Natural killer cell (primary cell): ENCODE measurements at regions not wholly inside any gene's neighbourhood (a gene's known extent, or its start where the extent isn't known, plus 50 kb on each side); places are given as distances from the start of the nearest gene placed in this dataset.
A peak's percentile ranks its signal among the peaks of the same experiment; 100 is the strongest.

Source experiments
- ATAC-seq, 3 donors: fragments of 150-1000 bp in 2 of 3; fragments of 200-7000 bp in 1 of 3; cut with Tn5 transposase; 1 replicate in 1 of 3; 2 replicates in 2 of 3; pipeline ENCODE4 v1.10.0; 2021; ENCODE audit warnings: mild to moderate bottlenecking in 2 of 3, moderate library complexity in 2 of 3
- DNase-seq, 2 donors: peaks; one replicate each; pipeline versions ENCODE4 v3.0.0 to v3.0.0-alpha.2; 2013 to 2021; ENCODE audit warnings: mixed read lengths in 1 of 2
- H3K27ac ChIP-seq: one replicate; pipeline ENCODE4 v1.5.1; 2013; ENCODE audit warnings: mild to moderate bottlenecking, low read length
- H3K27me3 ChIP-seq: one replicate; pipeline ENCODE4 v1.6.1; 2013; ENCODE audit warnings: low read length; ENCODE audit not compliant: control insufficient read depth, insufficient read depth
- H3K36me3 ChIP-seq: one replicate; pipeline ENCODE4 v1.6.1; 2013; ENCODE audit warnings: low read length; ENCODE audit not compliant: control insufficient read depth, insufficient read depth
- H3K4me1 ChIP-seq: one replicate; pipeline ENCODE4 v1.6.1; 2013; ENCODE audit warnings: low read length; ENCODE audit not compliant: control insufficient read depth, insufficient read depth
- H3K4me3 ChIP-seq: one replicate; pipeline ENCODE4 v1.5.1; 2013; ENCODE audit warnings: low read length
- H3K9me3 ChIP-seq: one replicate; pipeline ENCODE4 v1.6.1; 2013; ENCODE audit warnings: low read length; ENCODE audit not compliant: control insufficient read depth, insufficient read depth
- H3K27ac Mint-ChIP-seq, 2 donors: one replicate each; pipeline ENCODE4 v1.8.0; 2022; ENCODE audit warnings: mild to moderate bottlenecking in 2 of 2, mixed read lengths in 2 of 2, moderate library complexity in 1 of 2
- H3K27me3 Mint-ChIP-seq, 2 donors: one replicate each; pipeline ENCODE4 v1.8.0; 2022; ENCODE audit warnings: low read depth in 2 of 2, mixed read lengths in 2 of 2
- H3K36me3 Mint-ChIP-seq: one replicate; pipeline ENCODE4 v1.8.0; 2022; ENCODE audit warnings: mixed read lengths
- H3K4me1 Mint-ChIP-seq, 2 donors: one replicate each; pipeline ENCODE4 v1.8.0; 2022; ENCODE audit warnings: mixed read lengths in 2 of 2
- H3K4me3 Mint-ChIP-seq: one replicate; pipeline ENCODE4 v1.8.0; 2022; ENCODE audit warnings: mild to moderate bottlenecking, moderate library complexity, mixed read lengths
- H3K9me3 Mint-ChIP-seq, 2 donors: one replicate each; pipeline ENCODE4 v1.8.0; 2022; ENCODE audit warnings: mixed read lengths in 2 of 2
- WGBS: methylation state at CpG from one replicate; pipeline ENCODE4 v1.1.7; 2013; ENCODE audit warnings: missing lambda C conversion rate; ENCODE audit not compliant: insufficient coverage; 5-methylcytosine and 5-hydroxymethylcytosine counted together
- intact Hi-C: fragments of 100-400 bp; cut with micrococcal nuclease; formaldehyde crosslinking; loops from one replicate; pipeline ENCODE4 v1.14.2; 2022
- TF ChIP-seq, protein P1 (sequence below): fragments of 200-600 bp; IDR thresholded peaks from one replicate; pipeline ENCODE4 v1.8.0; 2022; ENCODE audit warnings: antibody characterized with exemption

DNA sequence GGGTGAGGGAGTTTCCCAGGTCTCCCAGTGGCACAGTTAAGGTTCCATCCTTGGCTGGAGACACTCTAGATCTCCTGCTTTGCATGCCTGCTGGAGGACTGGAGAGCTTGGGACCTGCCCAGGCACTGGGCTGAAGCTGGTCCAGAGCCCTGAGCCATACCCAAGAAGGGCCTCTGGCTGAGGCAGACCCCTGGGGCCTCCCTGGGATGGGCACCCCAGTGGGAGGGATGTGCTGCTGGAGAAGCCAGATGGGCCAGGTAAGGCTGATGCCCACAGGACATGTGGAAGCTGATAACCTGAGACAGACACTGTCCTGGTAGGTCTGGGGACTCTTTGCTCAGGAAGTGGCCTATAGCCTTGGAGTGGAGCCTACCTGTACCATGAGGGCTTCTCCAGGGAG lies 160.7 kb downstream of the TFCP2L1 start:
- no peak overlapping the region for H3K4me3 ChIP-seq
- ATAC-seq = no peak
- Mint-ChIP-seq H3K4me1 (no peaks in the 10 kb centered on the region), H3K9me3 (no peaks in the 10 kb centered on the region), H3K27ac (no peak overlapping the region), H3K27me3 (peaks cover 0 to 4% of the 10 kb centered on the region in 2 donors), H3K4me3 (no peak overlapping the region), H3K36me3 (no peaks in the 10 kb centered on the region)
- no peaks in the 10 kb centered on the region for H3K27me3 ChIP-seq
- H3K36me3 ChIP-seq = no peaks in the 10 kb centered on the region
- TF ChIP-seq, protein P1, sequence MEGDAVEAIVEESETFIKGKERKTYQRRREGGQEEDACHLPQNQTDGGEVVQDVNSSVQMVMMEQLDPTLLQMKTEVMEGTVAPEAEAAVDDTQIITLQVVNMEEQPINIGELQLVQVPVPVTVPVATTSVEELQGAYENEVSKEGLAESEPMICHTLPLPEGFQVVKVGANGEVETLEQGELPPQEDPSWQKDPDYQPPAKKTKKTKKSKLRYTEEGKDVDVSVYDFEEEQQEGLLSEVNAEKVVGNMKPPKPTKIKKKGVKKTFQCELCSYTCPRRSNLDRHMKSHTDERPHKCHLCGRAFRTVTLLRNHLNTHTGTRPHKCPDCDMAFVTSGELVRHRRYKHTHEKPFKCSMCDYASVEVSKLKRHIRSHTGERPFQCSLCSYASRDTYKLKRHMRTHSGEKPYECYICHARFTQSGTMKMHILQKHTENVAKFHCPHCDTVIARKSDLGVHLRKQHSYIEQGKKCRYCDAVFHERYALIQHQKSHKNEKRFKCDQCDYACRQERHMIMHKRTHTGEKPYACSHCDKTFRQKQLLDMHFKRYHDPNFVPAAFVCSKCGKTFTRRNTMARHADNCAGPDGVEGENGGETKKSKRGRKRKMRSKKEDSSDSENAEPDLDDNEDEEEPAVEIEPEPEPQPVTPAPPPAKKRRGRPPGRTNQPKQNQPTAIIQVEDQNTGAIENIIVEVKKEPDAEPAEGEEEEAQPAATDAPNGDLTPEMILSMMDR = no peak
- no peaks in the 10 kb centered on the region for H3K4me1 ChIP-seq
- H3K9me3 ChIP-seq = no peaks in the 10 kb centered on the region
- intact Hi-C loops = no loop called here
- no peak overlapping the region for H3K27ac ChIP-seq
- DNase-seq = no peak

DNA sequence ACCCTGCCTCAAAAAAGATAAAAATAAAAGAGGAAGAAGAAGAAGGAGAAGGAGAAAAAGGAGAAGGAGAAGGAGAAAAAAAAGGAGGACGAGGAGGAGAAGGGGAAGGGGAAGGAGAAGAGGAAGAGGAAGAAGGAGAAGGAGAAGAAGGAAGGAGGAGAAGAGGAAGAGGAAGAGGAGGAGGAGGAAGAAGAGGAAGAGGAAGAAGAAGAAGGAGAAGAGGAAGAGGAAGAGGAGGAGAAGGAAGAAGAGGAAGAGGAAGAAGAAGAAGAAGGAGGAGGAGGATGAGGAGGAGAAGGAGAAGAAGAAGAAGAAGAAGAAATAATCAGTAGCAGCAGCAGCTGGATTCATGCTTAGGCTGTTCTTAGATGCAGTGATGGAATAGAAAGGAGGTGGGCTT lies 159.7 kb downstream of the TFCP2L1 start:
- no peaks in the 10 kb centered on the region for H3K4me1 ChIP-seq
- H3K9me3 Mint-ChIP-seq = no peaks in the 10 kb centered on the region
- no peaks in the 10 kb centered on the region for H3K4me1 Mint-ChIP-seq
- H3K27me3 ChIP-seq = no peaks in the 10 kb centered on the region
- no peak overlapping the region for H3K27ac Mint-ChIP-seq
- ATAC-seq (no peak), DNase-seq (no peak)
- H3K27me3 Mint-ChIP-seq = no peaks in the 10 kb centered on the region
- WGBS = 26% methylated on average over 1 of the region's 1 CpG
- intact Hi-C loops = no loop called here
- H3K27ac ChIP-seq = no peak overlapping the region
- H3K9me3 ChIP-seq = no peaks in the 10 kb centered on the region
- no peak overlapping the region for H3K4me3 ChIP-seq
- H3K36me3 Mint-ChIP-seq = no peaks in the 10 kb centered on the region
- H3K4me3 Mint-ChIP-seq = no peak overlapping the region
- no peaks in the 10 kb centered on the region for H3K36me3 ChIP-seq
- TF ChIP-seq, protein P1 = no peak

DNA sequence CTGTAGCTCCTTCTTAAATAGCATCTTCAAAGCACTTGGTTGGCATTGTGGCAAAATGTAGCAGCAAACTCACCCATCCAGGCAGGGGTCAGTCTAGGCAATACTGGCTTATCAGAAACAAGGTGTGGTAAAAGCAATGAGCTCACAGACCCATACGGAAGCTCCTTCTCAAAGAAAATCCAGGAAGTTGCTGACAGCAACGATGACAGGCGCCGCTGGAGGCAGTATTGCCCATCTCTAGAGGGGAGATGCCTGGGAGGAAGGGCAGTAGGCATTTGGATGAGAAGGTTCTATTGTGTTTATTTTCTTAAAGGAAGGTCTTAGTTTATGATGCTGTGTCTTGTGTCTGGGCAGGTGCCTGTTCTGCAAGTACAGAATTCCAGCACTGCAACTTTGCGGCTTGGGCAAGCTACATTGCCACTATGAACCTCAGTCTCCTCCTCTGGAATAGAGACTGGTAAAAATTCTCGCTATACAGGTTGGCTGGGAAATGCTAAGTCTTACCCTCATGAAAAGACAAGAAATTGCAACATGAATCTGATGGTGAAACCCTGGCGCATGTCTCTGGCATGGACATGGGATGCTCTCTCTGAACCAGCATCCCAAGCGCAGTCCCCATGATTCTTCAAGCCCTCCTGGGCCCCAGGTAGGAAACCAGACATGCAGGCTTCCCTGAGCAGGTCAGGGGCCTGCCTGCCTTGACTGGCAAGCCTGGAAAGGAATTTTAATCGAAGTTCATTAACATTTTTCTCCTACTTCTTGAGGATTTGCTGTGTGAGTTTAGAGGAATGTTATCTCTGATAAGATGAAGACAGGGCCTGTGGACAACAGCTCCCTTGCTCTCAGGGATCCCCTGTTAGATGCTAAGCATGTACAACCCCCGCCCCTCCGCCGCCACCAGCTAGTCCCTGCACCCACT lies 156.0 kb downstream of the TFCP2L1 start:
- peaks cover 2 to 3% of the 10 kb centered on the region in 2 donors for H3K9me3 Mint-ChIP-seq
- ATAC-seq = peak in 1 of 3 donors; percentile 48
- H3K27ac ChIP-seq = no peak overlapping the region
- H3K27me3 ChIP-seq = no peaks in the 10 kb centered on the region
- H3K4me3 ChIP-seq = no peak overlapping the region
- H3K27me3 Mint-ChIP-seq = peaks cover 0 to 3% of the 10 kb centered on the region in 2 donors
- H3K4me3 Mint-ChIP-seq = no peak overlapping the region
- TF ChIP-seq, protein P1 = no peak
- no peak overlapping the region for H3K27ac Mint-ChIP-seq
- H3K4me1 Mint-ChIP-seq = peaks cover 0 to 3% of the 10 kb centered on the region in 2 donors
- WGBS = 72% methylated on average over 12 of the region's 12 CpGs
- no peaks in the 10 kb centered on the region for H3K36me3 ChIP-seq
- H3K9me3 ChIP-seq = no peaks in the 10 kb centered on the region
- no peaks in the 10 kb centered on the region for H3K4me1 ChIP-seq
- H3K36me3 Mint-ChIP-seq = no peaks in the 10 kb centered on the region
- intact Hi-C loops = no loop called here
- DNase-seq = no peak

DNA sequence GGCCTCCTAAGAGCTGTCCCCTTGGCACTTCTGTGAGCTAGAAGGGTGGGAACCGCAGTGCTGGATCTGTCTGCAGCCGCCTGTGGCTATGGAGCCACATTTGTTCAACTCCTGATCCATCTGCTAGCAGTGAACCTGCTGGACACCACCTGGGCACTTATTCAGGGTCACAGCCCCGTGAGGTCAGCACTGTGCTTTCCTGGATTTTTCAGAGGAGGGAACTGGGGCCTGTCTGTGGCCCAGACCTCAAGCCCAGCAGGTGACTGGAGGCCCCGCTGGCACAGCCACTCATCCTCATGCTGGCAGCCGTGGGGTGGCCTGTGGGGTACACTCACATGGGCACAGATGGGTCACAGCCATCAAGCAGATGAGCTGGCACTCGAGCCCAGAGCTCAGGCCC lies 155.3 kb downstream of the TFCP2L1 start:
- H3K4me3 Mint-ChIP-seq = no peak overlapping the region
- intact Hi-C loops = no loop called here
- H3K9me3 Mint-ChIP-seq = peaks cover 5 to 7% of the 10 kb centered on the region in 2 donors
- Histone ChIP-seq H3K4me3 (no peak overlapping the region), H3K27me3 (no peaks in the 10 kb centered on the region), H3K36me3 (no peaks in the 10 kb centered on the region), H3K4me1 (no peaks in the 10 kb centered on the region), H3K27ac (no peak overlapping the region), H3K9me3 (no peaks in the 10 kb centered on the region)
- H3K36me3 Mint-ChIP-seq = no peaks in the 10 kb centered on the region
- 89% methylated on average over 6 of the region's 6 CpGs for WGBS
- H3K4me1 Mint-ChIP-seq = peaks cover 0 to 10% of the 10 kb centered on the region in 2 donors
- no peak for DNase-seq
- H3K27ac Mint-ChIP-seq = no peak overlapping the region
- peaks cover 0 to 3% of the 10 kb centered on the region in 2 donors for H3K27me3 Mint-ChIP-seq
- no peak for ATAC-seq
- TF ChIP-seq, protein P1 = no peak
